BJ (cell line): ENCODE measurements at regions not wholly inside any gene's neighbourhood (a gene's known extent, or its start where the extent isn't known, plus 50 kb on each side); places are given as distances from the start of the nearest gene placed in this dataset.

Experiments
- CTCF ChIA-PET: fragments of 350-600 bp; formaldehyde crosslinking; extraction: SDS; loops from one replicate; lab custom pipeline; 2021; ENCODE audit warnings: antibody characterized with exemption, inconsistent platforms; lab: Yijun Ruan, JAX
- POLR2A ChIA-PET: fragments of 300-600 bp; sonication (Branson Sonifier 250); formaldehyde crosslinking; extraction: SDS; loops from one replicate; lab custom pipeline; 2021; ENCODE audit warnings: antibody characterized with exemption; lab: Charles Lee
- DNase-seq: peaks from one replicate; pipeline ENCODE4 v3.0.0-alpha.2; 2011; ENCODE audit warnings: low read depth
- H3K27me3 ChIP-seq: 2 replicates; pipeline ENCODE4 v1.6.0; 2011; ENCODE audit warnings: low read length; ENCODE audit not compliant: control insufficient read depth, insufficient read depth
- H3K36me3 ChIP-seq: 2 replicates; pipeline ENCODE4 v1.5.1; 2011; ENCODE audit warnings: low read length; ENCODE audit not compliant: control insufficient read depth, insufficient read depth
- H3K4me3 ChIP-seq: 2 replicates; pipeline ENCODE4 v1.5.1; 2011; ENCODE audit warnings: low read depth, mild to moderate bottlenecking, control low read depth, low read length
- TF ChIP-seq, protein P1 (sequence below): IDR thresholded peaks from 2 replicates; pipeline ENCODE4 v1.5.1; 2011; ENCODE audit warnings: low read depth, mild to moderate bottlenecking, control low read depth, inconsistent platforms, low read length, moderate library complexity; ENCODE audit not compliant: insufficient read depth

DNA sequence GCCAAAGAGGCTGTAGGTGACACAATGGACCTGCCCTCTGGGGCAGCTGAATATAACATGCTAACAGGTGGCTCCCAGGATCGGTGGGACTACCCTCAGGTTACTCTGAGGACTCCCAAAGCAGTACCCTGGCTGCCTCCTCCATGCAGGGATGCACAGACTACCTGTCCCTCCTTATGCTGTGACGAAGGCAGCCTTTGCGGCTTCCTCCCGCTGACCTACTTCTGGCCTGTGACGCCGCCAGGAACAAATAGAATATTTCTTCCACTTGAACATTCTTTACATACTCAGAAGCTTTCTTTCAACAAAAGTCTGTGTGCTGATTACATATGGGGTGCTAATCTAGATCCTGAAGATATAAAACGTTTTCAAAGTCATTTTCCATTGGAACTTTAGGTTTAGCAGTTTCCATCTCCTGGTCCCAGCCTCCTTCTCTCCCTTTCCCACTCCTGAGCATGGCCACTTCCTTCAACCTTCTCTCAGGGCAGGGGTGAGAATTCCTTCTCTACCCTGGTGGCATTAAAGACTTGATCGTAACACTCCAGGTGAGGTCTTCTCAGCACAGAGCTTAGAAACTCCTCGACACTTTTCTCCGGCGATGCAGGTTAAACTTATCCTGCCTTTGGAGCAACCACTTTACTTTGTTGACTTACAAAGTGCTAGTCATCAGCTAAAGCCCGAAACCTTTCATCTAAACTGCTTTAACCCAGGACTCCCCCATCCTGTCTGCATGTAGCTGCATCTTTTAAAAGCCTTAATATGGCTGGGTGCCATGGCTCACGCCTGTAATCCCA is 58.9 kb upstream of the STK17B start:
- TF ChIP-seq, protein P1, sequence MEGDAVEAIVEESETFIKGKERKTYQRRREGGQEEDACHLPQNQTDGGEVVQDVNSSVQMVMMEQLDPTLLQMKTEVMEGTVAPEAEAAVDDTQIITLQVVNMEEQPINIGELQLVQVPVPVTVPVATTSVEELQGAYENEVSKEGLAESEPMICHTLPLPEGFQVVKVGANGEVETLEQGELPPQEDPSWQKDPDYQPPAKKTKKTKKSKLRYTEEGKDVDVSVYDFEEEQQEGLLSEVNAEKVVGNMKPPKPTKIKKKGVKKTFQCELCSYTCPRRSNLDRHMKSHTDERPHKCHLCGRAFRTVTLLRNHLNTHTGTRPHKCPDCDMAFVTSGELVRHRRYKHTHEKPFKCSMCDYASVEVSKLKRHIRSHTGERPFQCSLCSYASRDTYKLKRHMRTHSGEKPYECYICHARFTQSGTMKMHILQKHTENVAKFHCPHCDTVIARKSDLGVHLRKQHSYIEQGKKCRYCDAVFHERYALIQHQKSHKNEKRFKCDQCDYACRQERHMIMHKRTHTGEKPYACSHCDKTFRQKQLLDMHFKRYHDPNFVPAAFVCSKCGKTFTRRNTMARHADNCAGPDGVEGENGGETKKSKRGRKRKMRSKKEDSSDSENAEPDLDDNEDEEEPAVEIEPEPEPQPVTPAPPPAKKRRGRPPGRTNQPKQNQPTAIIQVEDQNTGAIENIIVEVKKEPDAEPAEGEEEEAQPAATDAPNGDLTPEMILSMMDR: no peak
- POLR2A ChIA-PET: no interaction called here
- Histone ChIP-seq H3K4me3 (no peak overlapping the region), H3K27me3 (no peaks in the 10 kb centered on the region), H3K36me3 (no peaks in the 10 kb centered on the region)
- CTCF ChIA-PET: interaction anchor here (1.2 kb wide), 1 partner anchor 12 kb away, joined by 3 read pairs; no protein-coding TSS in a partner anchor
- no peak for DNase-seq

DNA sequence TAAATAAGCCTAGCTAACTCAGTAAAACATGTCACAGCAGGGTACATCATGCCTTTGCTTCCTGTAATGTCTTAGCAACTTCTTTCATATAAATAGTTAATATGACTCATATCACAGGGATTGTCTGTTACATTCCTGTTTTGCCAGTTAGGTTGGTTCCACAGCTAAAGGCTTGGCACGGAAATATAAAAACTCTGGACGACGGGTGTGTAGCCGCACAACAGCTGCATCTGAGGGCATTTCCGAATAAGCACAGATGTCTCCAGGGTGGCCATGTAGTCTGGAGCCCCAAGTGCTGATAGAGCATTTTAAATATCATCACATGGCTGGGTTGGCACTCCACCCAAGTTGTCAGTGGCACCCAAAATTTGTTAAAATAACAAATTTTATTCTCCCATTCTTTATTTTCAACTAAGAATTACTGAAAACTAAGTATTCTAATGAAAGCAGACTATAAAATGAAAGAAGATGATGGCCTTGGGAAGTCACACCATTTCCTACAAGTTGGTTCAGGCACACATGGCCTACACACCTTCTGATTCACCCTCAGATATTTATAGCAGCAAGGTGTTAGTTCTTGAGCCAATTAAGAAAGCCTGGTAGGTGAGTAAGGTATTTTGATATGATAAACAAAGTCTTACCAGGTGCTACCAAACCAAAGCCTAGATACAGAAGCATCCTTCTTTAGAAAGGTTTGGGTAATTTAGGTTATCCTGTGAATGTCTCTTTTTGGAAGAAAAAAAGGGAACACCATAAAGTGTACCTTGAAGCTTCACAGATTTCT is 61.8 kb upstream of the STK17B start:
- DNase-seq: peak; percentile 41
- no peaks in the 10 kb centered on the region for H3K36me3 ChIP-seq
- no peak overlapping the region for H3K4me3 ChIP-seq
- ChIA-PET POLR2A (no interaction called here), CTCF (interaction anchor here (0.6 to 1.6 kb wide), 3 partner anchors 16 to 43 kb away, joined by 3 to 4 read pairs (median 3); no protein-coding TSS in a partner anchor)
- TF ChIP-seq, protein P1: no peak
- H3K27me3 ChIP-seq: no peaks in the 10 kb centered on the region

DNA sequence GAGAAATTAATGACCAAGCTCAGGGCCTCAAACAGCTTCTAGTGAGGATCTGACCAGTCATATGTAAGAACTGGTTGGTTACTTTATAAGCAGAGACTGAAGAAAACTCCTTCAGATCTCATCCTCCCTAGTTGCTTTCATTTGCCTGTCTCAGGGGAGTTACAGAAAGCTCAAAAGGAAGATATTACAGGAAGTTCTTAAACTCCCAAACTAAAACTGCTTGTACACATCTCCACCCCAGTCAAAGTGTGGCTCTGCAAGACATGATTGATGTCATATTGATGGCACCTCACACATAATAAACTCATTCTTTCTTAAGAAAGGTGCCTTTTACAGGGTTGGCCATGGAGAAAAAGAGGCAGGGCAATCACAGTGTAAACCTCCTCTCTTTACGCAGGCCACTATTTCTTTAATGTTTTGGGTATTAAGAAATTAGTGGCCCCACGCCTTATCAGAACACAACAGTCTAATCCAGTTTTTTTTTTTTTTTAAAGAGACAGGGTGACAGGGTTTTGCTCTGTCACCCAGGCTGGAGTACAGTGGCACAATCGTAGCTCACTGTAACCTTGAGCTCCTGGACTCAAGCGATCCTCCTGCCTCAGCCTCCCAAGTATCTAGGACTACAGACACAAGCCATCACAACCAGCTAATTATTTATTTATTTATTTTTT is 62.6 kb upstream of the STK17B start:
- no peak overlapping the region for H3K4me3 ChIP-seq
- no peaks in the 10 kb centered on the region for H3K27me3 ChIP-seq
- no peaks in the 10 kb centered on the region for H3K36me3 ChIP-seq
- ChIA-PET CTCF (no interaction called here), POLR2A (no interaction called here)
- TF ChIP-seq, protein P1: no peak
- no peak for DNase-seq

DNA sequence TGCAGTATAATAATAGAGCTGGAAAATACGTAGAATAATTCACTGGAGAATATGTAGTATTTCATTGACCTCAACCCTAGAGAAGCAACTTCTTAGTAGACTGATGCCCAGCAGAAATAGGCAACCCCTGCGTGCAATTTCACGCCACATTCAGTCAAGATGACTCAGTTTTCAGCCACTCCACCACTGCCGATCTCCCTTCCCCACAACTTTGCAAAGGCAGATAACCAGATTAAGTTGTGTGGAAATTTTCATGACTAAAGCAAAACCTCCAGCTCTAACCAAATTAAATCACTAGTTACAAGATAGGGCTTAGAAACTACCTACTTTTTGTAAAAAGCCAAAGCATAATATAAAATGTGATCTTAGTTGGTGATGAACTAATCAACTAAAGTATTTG is 63.3 kb upstream of the STK17B start:
- no peak for DNase-seq
- ChIA-PET POLR2A (no interaction called here), CTCF (interaction anchor here (1.1 kb wide), 1 partner anchor 10 kb away, joined by 3 read pairs; no protein-coding TSS in a partner anchor)
- H3K27me3 ChIP-seq: no peaks in the 10 kb centered on the region
- no peak overlapping the region for H3K4me3 ChIP-seq
- TF ChIP-seq, protein P1: no peak
- no peaks in the 10 kb centered on the region for H3K36me3 ChIP-seq
